ENCODE measurements at regions not wholly inside any gene's neighbourhood (a gene's known extent, or its start where the extent isn't known, plus 50 kb on each side); places are given as distances from the start of the nearest gene placed in this dataset.
"Not testable (repeated sequence)": the region's sequence is repeated elsewhere in the genome, so short reads cannot be mapped to it uniquely, and the experiment has no call there.

- Histone ChIP-seq H3K27me3 (ENCODE audit: low read depth) (no peaks in the 10 kb centered on the region), H3K4me3 (no peak overlapping the region), H3K9me3 (replicated peaks) (no peaks in the 10 kb centered on the region), H3K27ac (replicated peaks) (no peak overlapping the region), H3K36me3 (no peaks in the 10 kb centered on the region), H3K4me1 (no peaks in the 10 kb centered on the region)
- intact Hi-C loops (cut with micrococcal nuclease): no loop called here
- no peak for DNase-seq
- no peak for TF ChIP-seq CTCF (IDR thresholded peaks at IDR 0.05; ENCODE audit: borderline replicate concordance)
These were observed 438.9 kb downstream of the NAV3 start for GRCh38 chr12:78269620-78270019.

DNA sequence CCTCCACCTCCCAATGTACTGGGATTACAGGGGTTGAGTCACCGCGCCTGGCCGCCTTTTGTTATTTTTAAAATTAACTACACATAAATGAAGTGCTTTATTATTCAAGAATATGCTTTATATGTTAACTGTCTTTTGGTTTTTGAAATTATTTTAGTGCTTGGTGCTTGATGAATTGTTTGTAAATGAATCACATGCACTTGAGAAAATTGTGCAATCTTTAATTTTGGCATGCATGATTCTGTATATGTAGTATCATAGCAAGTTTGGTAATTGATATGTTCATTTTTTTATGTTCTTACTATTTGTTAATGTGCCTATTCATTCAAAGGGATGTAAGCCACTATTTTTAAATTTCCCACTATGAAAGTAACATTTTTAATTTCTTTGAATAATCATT, 440.9 kb downstream of the NAV3 start:
- intact Hi-C loops (cut with micrococcal nuclease): no loop called here
- Histone ChIP-seq H3K27ac (replicated peaks) (no peak overlapping the region), H3K27me3 (ENCODE audit: low read depth) (no peaks in the 10 kb centered on the region), H3K4me3 (no peak overlapping the region), H3K9me3 (replicated peaks) (no peaks in the 10 kb centered on the region), H3K4me1 (no peaks in the 10 kb centered on the region), H3K36me3 (no peaks in the 10 kb centered on the region)
- DNase-seq: no peak
- TF ChIP-seq CTCF (IDR thresholded peaks at IDR 0.05; ENCODE audit: borderline replicate concordance): no peak

GRCh38 chr12:78275886-78276285, 445.2 kb downstream of the NAV3 start:
- Histone ChIP-seq H3K4me3 (no peak overlapping the region), H3K27me3 (ENCODE audit: low read depth) (peaks cover 3% of the 10 kb centered on the region), H3K27ac (replicated peaks) (no peak overlapping the region), H3K4me1 (no peaks in the 10 kb centered on the region), H3K36me3 (no peaks in the 10 kb centered on the region), H3K9me3 (replicated peaks) (peaks cover 14% of the 10 kb centered on the region)
- TF ChIP-seq CTCF (IDR thresholded peaks at IDR 0.05; ENCODE audit: borderline replicate concordance): no peak
- DNase-seq: no peak
- intact Hi-C loops (cut with micrococcal nuclease): no loop called here

DNA sequence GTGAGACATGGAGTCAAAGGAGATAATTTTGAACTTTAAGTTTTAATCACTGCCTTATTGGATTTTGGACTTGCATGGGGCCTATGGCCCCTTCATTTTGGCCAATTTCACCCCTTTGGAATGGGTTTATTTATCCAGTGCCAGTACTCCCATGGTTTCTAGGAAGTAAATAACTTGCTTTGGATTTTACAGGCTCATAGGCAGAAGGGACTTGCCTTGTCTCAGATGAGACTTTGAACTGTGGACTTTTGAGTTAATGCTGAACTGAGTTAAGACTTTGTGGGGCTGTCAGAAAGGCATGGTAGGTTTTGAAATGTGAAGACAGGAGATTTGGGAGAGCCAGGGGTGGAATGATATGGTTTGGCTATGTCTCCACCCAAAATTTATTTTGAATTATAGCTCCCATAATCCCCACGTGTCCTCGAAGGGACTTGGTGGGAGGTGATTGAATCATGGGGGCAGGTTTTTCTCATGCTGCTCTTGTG, 448.1 kb downstream of the NAV3 start:
- no peaks in the 10 kb centered on the region for H3K4me1 ChIP-seq
- no peak overlapping the region for H3K4me3 ChIP-seq
- DNase-seq: no peak
- no peaks in the 10 kb centered on the region for H3K36me3 ChIP-seq
- H3K27ac ChIP-seq (replicated peaks): no peak overlapping the region
- intact Hi-C loops (cut with micrococcal nuclease): no loop called here
- peaks cover 14% of the 10 kb centered on the region for H3K9me3 ChIP-seq (replicated peaks)
- no peak for TF ChIP-seq CTCF (IDR thresholded peaks at IDR 0.05; ENCODE audit: borderline replicate concordance)
- H3K27me3 ChIP-seq (ENCODE audit: low read depth): peaks cover 3% of the 10 kb centered on the region

DNA sequence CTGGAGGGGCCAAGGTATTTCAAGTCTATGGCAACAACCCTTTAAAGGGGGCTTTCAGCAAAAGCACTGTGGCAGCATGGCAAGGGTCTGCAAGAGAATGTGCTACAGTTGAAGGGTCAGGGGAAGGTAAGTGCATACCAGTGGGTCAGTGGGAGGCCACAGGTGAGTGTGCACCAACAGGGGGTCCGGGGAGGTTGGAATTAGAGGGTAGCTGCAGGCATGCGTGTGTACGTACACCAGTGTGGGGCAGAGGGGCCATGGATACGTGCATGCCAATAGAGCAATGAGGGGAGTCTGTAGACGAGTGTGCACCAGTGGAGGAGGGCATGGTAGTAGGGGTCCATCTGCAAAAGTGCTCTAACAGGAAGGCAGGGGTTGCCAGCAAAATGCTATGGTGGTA, 448.9 kb downstream of the NAV3 start:
- Histone ChIP-seq H3K4me3 (no peak overlapping the region), H3K27me3 (ENCODE audit: low read depth) (peaks cover 3% of the 10 kb centered on the region), H3K4me1 (no peaks in the 10 kb centered on the region), H3K27ac (replicated peaks) (no peak overlapping the region), H3K36me3 (no peaks in the 10 kb centered on the region), H3K9me3 (replicated peaks) (peaks cover 14% of the 10 kb centered on the region)
- no peak for TF ChIP-seq CTCF (IDR thresholded peaks at IDR 0.05; ENCODE audit: borderline replicate concordance)
- no peak for DNase-seq
- intact Hi-C loops (cut with micrococcal nuclease): no loop called here

DNA sequence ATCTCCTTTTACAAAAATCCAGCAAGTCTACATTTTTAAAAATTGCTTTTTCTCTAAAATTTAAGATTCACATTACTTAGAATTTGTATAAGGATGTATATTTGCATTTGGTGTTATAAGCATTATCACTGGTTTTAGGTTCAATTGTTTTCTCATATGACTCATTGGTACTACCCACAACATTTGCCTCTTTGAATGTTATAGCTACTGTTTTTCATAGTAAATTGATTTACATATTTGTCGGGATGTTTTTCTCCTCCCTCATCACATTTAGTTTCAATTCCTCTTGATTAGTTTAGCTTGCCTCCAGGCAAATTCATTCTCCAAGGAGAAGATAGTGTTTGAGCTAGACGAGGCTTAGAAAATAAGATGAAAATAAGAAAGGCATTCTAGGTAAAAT, 450.4 kb downstream of the NAV3 start:
- peaks cover 14% of the 10 kb centered on the region for H3K9me3 ChIP-seq (replicated peaks)
- H3K27me3 ChIP-seq (ENCODE audit: low read depth); H3K36me3 ChIP-seq; H3K4me1 ChIP-seq; DNase-seq; intact Hi-C loops (cut with micrococcal nuclease); H3K4me3 ChIP-seq; H3K27ac ChIP-seq (replicated peaks): not testable (repeated sequence)
